A673 (cell line): ENCODE measurements at regions not wholly inside any gene's neighbourhood (a gene's known extent, or its start where the extent isn't known, plus 50 kb on each side); places are given as distances from the start of the nearest gene placed in this dataset.

Experiments
- BruUV-seq: library from RNA; stranded (reverse); fragments of 400-500 nt; replicated peaks from 2 replicates; lab custom pipeline; 2021; lab: Mats Ljungman, UMichigan
- CTCF ChIA-PET: fragments of 300-600 bp; sonication (Branson Sonifier 250); formaldehyde crosslinking; loops from one replicate; lab custom pipeline; 2022; ENCODE audit warnings: antibody characterized with exemption; lab: Charles Lee
- POLR2A ChIA-PET: fragments of 300-600 bp; sonication (Branson Sonifier 250); formaldehyde crosslinking; loops from one replicate; lab custom pipeline; 2022; ENCODE audit warnings: antibody characterized with exemption; ENCODE audit not compliant: low non-redundant PET; lab: Charles Lee
- DNase-seq: peaks from one replicate; pipeline ENCODE4 v3.0.0-alpha.2; 2015; ENCODE audit warnings: low spot score
- H3K27ac ChIP-seq: fragments of 200-600 bp; sonication (generic); 2 replicates; pipeline ENCODE4 v1.5.1; 2016; ENCODE audit warnings: mixed run types, low read depth, mild to moderate bottlenecking, mixed read lengths, antibody characterized with exemption, low read length; ENCODE audit not compliant: poor library complexity, severe bottlenecking
- H3K27me3 ChIP-seq: fragments of 200-600 bp; sonication (generic); replicated peaks from 2 replicates; pipeline ENCODE4 v1.6.1; 2017; ENCODE audit warnings: mixed run types, low read depth, mild to moderate bottlenecking, mixed read lengths, antibody characterized with exemption, low read length; ENCODE audit not compliant: insufficient read depth, poor library complexity
- H3K36me3 ChIP-seq: fragments of 200-600 bp; sonication (generic); 2 replicates; pipeline ENCODE4 v1.6.1; 2016; ENCODE audit warnings: mixed run types, mild to moderate bottlenecking, mixed read lengths, antibody characterized with exemption, low read length; ENCODE audit not compliant: insufficient read depth, poor library complexity, severe bottlenecking
- H3K4me1 ChIP-seq: fragments of 200-600 bp; sonication (generic); 2 replicates; pipeline ENCODE4 v1.6.1; 2017; ENCODE audit warnings: mixed run types, mild to moderate bottlenecking, mixed read lengths, antibody characterized with exemption, low read length; ENCODE audit not compliant: insufficient read depth, poor library complexity, severe bottlenecking
- H3K4me3 ChIP-seq: fragments of 200-600 bp; sonication (generic); 2 replicates; pipeline ENCODE4 v1.5.1; 2016; ENCODE audit warnings: low read depth, mixed run types, mild to moderate bottlenecking, mixed read lengths, low read length; ENCODE audit not compliant: poor library complexity, severe bottlenecking
- H3K9me3 ChIP-seq: fragments of 200-600 bp; sonication (generic); 2 replicates; pipeline ENCODE4 v1.6.1; 2016; ENCODE audit warnings: mixed run types, low read depth, mild to moderate bottlenecking, mixed read lengths, antibody characterized with exemption, low read length; ENCODE audit not compliant: poor library complexity, severe bottlenecking
- EZH2 ChIP-seq: fragments of 200-600 bp; sonication (generic); IDR thresholded peaks from 2 replicates; pipeline ENCODE4 v1.6.1; 2017; ENCODE audit warnings: borderline replicate concordance, low read depth, mild to moderate bottlenecking, mixed read lengths, antibody characterized with exemption, low read length; ENCODE audit not compliant: poor library complexity, severe bottlenecking
- intact Hi-C: fragments of 100-400 bp; cut with micrococcal nuclease; formaldehyde crosslinking; loops from one replicate; pipeline ENCODE4 v1.10.0; 2022; ENCODE audit not compliant: unreplicated experiment
- TF ChIP-seq, protein P1 (sequence below): fragments of 300-800, 200-600 bp; sonication (generic); conservative IDR thresholded peaks from 2 replicates; pipeline ENCODE4 v1.5.1; 2017; ENCODE audit warnings: low read depth, mild to moderate bottlenecking, antibody characterized with exemption, low read length, moderate library complexity, mixed read lengths

GRCh38 chr16:52034830-52035229, 512.1 kb downstream of the TOX3 start:
- H3K9me3 ChIP-seq, result no peaks in the 10 kb centered on the region
- H3K4me3 ChIP-seq, result no peak overlapping the region
- intact Hi-C loops, result no loop called here
- H3K4me1 ChIP-seq, result no peaks in the 10 kb centered on the region
- no TSS peak for BruUV-seq
- H3K36me3 ChIP-seq, result no peaks in the 10 kb centered on the region
- H3K27me3 ChIP-seq, result no peaks in the 10 kb centered on the region
- POLR2A ChIA-PET, result no interaction called here
- H3K27ac ChIP-seq, result no peak overlapping the region
- TF ChIP-seq, protein P1, sequence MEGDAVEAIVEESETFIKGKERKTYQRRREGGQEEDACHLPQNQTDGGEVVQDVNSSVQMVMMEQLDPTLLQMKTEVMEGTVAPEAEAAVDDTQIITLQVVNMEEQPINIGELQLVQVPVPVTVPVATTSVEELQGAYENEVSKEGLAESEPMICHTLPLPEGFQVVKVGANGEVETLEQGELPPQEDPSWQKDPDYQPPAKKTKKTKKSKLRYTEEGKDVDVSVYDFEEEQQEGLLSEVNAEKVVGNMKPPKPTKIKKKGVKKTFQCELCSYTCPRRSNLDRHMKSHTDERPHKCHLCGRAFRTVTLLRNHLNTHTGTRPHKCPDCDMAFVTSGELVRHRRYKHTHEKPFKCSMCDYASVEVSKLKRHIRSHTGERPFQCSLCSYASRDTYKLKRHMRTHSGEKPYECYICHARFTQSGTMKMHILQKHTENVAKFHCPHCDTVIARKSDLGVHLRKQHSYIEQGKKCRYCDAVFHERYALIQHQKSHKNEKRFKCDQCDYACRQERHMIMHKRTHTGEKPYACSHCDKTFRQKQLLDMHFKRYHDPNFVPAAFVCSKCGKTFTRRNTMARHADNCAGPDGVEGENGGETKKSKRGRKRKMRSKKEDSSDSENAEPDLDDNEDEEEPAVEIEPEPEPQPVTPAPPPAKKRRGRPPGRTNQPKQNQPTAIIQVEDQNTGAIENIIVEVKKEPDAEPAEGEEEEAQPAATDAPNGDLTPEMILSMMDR, result no peak
- TF ChIP-seq EZH2, result no peak
- CTCF ChIA-PET, result no interaction called here
- no peak for DNase-seq

DNA sequence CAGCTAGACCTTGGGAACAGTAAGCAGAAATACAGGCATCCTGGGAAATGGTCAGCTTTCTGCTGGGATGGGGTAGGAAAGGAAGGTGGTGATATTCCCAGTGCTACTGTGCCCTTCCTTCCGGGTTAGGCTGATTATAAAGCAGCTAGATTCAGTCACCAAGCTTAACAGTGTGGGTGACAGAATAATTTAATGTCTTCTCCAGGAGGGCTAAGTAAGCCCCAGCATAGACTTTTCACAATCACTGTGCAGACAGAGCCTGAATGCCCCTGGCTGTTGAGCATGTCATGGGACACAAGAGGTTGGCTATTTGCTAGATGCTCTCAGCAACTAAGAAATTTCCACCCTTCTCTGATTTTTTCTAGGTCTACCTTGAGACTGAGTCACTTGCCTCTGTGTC, 513.0 kb downstream of the TOX3 start:
- intact Hi-C loops, result no loop called here
- H3K4me3 ChIP-seq, result no peak overlapping the region
- H3K27me3 ChIP-seq, result no peaks in the 10 kb centered on the region
- DNase-seq, result no peak
- H3K36me3 ChIP-seq, result no peaks in the 10 kb centered on the region
- H3K9me3 ChIP-seq, result no peaks in the 10 kb centered on the region
- ChIA-PET CTCF (no interaction called here), POLR2A (no interaction called here)
- no peak overlapping the region for H3K27ac ChIP-seq
- no TSS peak for BruUV-seq
- no peaks in the 10 kb centered on the region for H3K4me1 ChIP-seq
- TF ChIP-seq, protein P1, result no peak
- TF ChIP-seq EZH2, result no peak

DNA sequence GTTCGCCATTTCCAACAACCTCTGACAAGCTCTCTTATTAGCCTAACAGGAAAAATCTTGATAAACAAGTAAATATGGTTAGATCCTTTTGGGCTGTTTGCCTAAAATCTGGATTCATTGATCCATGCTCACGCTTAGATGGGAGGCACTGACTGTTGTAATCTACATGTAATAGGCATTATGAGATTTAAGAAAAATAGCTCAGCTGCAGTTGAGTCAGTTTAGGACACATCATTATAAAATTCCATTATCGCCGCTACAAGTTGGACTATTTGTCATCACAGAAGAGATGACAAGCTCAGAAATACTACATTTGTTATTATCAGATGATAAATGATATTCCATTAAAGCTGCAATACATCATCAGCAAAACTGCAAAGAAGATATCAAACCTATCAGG, 524.0 kb downstream of the TOX3 start:
- no peaks in the 10 kb centered on the region for H3K36me3 ChIP-seq
- no peak overlapping the region for H3K4me3 ChIP-seq
- ChIA-PET CTCF (no interaction called here), POLR2A (no interaction called here)
- H3K9me3 ChIP-seq, result no peaks in the 10 kb centered on the region
- intact Hi-C loops, result no loop called here
- H3K27me3 ChIP-seq, result peaks cover 21% of the 10 kb centered on the region
- no peak overlapping the region for H3K27ac ChIP-seq
- TF ChIP-seq EZH2, result no peak
- TF ChIP-seq, protein P1, result no peak
- no TSS peak for BruUV-seq
- no peaks in the 10 kb centered on the region for H3K4me1 ChIP-seq
- no peak for DNase-seq
